Neural progenitor cell (in vitro differentiated cells): ENCODE measurements at regions not wholly inside any gene's neighbourhood (a gene's known extent, or its start where the extent isn't known, plus 50 kb on each side); places are given as distances from the start of the nearest gene placed in this dataset.

ENCODE experiments used
- CTCF ChIP-seq: fragments of 200-600 bp; sonication (generic); IDR thresholded peaks from 2 replicates; pipeline ENCODE4 v1.5.1; 2017; ENCODE audit warnings: antibody characterized with exemption, mild to moderate bottlenecking
- EZH2 ChIP-seq: fragments of 200-600 bp; sonication (generic); IDR thresholded peaks from 2 replicates; pipeline ENCODE4 v1.6.1; 2017; ENCODE audit warnings: antibody characterized with exemption, mild to moderate bottlenecking, moderate library complexity
- EZH2phosphoT487 ChIP-seq: fragments of 200-600 bp; sonication (generic); IDR thresholded peaks from 2 replicates; pipeline ENCODE4 v1.6.1; 2017; ENCODE audit warnings: antibody characterized with exemption

- no peak for TF ChIP-seq CTCF
- TF ChIP-seq EZH2 = no peak
- TF ChIP-seq EZH2phosphoT487 = no peak
Measured at GRCh38 chr10:108393089-108393488, 1228.6 kb upstream of the SORCS1 start.
